ENCODE measurements at regions not wholly inside any gene's neighbourhood (a gene's known extent, or its start where the extent isn't known, plus 50 kb on each side); places are given as distances from the start of the nearest gene placed in this dataset.

DNA sequence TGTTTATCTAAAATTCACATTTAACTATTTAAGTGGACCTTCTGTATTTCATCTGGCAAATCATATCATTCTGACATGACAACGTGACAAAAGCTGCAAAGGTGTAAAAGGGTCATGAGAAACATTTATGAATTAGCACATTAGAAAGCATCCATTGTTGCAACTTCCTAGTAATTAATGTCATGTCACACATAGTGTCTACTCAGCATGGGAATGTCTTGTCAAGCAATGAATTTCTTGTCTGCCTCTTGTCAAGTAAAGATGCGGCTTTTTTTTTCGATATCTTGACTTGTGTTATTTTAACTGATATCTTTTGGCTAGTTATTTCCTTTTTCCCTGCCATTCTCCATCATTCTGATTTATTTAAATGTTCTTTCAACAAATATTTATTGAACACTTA is 463.5 kb upstream of the CXorf51B start:
- no peak for DNase-seq (ENCODE audit: low read depth, low spot score)

DNA sequence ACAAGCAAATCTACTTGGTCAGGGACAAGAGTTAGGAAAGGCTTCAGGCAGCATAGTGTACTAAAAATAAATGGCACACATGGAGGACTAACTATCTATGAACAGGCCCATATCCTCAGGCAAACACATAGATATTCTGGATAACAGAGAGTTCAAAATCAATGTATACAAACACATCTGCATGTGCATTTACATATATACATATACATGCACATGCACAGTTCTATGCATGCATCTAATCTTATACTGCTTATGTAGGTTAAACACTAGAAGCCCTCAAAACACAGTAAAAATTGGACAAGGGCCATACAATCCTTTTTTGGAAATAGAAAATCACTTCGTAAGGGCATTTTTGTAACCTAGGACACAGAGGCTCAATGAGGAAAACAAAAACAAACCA is 458.0 kb upstream of the CXorf51B start:
- in situ Hi-C loops (cut with HindIII; ENCODE audit: low pct_unique_long_range_greater_than_20kb, low sequenced_read_pairs) = no loop called here
- no peak for DNase-seq (ENCODE audit: low read depth, low spot score)

More for the DNA sequence above, 463.5 kb upstream of the CXorf51B start:
- in situ Hi-C loops (cut with HindIII; ENCODE audit: low pct_unique_long_range_greater_than_20kb, low sequenced_read_pairs) = no loop called here

DNA sequence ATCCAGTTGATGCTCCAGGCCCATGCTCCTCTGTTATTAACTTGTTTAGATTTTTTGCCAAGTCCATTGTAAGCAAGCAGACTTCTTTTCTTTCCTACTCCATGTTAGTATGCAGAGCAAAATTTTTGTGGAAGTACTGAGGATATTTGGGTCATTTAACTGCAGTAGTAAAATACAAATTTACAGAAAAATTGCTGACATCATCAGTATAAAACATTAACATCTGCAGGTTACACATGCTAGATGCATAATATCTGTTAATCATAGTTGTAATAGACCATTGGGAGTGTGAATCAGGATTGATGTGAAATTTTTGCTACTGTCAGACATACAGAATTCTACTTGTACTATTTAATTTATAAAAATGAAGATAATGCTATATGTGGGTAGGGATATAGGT is 454.1 kb upstream of the CXorf51B start:
- in situ Hi-C loops (cut with HindIII; ENCODE audit: low pct_unique_long_range_greater_than_20kb, low sequenced_read_pairs) = no loop called here
- no peak for DNase-seq (ENCODE audit: low read depth, low spot score)

DNA sequence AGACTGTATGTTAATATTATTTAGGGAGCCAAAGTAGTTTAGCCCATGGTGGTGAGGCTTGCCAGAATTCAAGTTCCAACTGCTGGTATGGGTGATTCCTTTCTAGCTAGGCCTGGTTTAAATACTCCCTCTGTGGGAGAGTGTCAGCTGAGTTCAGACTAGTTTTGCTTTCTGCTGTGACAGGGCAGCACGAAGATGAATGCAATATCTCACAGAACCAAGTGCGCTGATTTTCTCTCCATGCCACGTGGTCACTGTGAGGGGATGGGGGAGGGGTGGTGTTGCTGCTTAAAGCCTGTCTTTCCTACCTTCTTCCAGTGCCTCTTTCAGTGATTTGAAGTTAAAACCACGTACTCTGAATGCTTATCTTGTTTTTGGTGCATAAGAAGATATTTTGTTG is 445.7 kb upstream of the CXorf51B start:
- in situ Hi-C loops (cut with HindIII; ENCODE audit: low pct_unique_long_range_greater_than_20kb, low sequenced_read_pairs) = no loop called here
- DNase-seq (ENCODE audit: low read depth, low spot score) = no peak

DNA sequence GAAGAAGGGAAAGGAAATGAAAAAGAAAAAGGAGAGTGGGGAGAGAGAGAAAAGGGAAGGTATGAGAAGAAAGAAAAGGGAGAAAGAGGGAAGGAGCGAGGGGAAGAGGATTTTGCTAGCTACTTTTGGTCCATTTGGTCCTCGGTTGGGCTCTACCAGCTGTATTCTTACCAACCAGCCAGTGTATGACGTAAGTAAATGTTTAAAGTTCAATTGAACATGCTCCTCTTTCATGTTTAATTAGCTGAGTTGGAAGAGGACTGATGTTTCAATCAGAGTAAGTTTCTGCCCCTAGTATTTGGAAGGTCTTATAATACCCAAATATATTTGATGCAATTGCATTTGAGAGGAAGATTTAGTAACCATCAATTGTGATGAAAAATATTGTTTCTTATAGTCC is 424.0 kb upstream of the CXorf51B start:
- in situ Hi-C loops (cut with HindIII; ENCODE audit: low pct_unique_long_range_greater_than_20kb, low sequenced_read_pairs) = no loop called here

DNA sequence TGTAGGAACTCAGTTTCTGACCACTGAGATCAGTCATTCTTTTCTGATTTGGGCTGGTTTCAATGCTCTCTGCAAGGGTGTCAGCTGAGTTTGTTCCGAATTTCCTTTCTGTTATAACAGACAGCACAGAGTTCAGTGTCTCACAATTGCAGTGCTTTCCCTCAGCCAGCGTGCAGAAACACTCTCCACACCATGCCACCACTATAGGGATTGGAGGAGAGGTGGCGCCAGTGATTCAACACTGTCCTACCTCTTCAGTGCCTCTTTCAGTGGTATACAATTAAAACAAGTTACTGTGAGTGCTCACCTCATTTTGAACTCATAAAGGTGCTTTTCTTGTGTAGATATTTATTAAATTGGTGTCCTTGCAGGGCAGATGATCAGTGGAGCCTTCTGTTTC is 413.2 kb upstream of the CXorf51B start:
- in situ Hi-C loops (cut with HindIII; ENCODE audit: low pct_unique_long_range_greater_than_20kb, low sequenced_read_pairs) = no loop called here
- DNase-seq (ENCODE audit: low read depth, low spot score) = no peak

More for the DNA sequence above, 424.0 kb upstream of the CXorf51B start:
- no peak for DNase-seq (ENCODE audit: low read depth, low spot score)

DNA sequence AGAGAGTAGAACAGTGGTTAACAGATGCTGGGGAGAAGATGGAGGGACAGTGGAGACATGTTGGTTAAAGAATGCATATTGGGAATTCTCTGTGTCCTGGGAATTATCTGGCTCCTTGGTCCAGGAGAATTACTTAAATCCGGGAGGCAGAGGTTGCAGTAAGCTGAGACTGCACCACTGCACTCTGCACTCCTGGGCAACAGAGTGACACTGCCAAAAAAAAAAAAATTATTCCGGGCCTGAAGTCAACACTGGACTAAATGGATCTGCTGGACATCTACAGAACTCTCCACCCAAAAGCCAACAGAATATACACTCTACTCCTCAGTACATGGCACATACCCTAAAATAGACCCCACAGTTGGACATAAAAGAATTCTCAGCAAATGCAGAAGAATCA is 400.0 kb upstream of the CXorf51B start:
- in situ Hi-C loops (cut with HindIII; ENCODE audit: low pct_unique_long_range_greater_than_20kb, low sequenced_read_pairs) = no loop called here
- no peak for DNase-seq (ENCODE audit: low read depth, low spot score)

DNA sequence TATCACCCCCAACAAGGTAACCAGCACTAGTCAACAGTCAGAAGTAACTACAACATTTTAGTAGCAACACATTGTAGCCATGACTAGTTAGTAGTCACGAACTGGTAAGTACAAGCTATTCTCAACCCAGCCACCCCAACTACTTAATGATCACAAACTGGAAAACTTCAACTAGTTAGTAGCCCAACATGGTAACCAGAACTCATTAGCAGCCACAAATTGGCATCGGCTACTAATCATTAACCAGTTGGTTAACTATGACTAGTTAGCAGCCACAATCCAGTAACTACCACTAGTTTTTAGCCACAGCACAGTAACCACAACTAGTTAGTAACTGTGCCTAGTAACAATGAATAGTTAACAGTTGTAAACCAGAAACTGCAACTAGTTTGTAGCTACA is 385.1 kb upstream of the CXorf51B start:
- in situ Hi-C loops (cut with HindIII; ENCODE audit: low pct_unique_long_range_greater_than_20kb, low sequenced_read_pairs) = no loop called here
- no peak for DNase-seq (ENCODE audit: low read depth, low spot score)

DNA sequence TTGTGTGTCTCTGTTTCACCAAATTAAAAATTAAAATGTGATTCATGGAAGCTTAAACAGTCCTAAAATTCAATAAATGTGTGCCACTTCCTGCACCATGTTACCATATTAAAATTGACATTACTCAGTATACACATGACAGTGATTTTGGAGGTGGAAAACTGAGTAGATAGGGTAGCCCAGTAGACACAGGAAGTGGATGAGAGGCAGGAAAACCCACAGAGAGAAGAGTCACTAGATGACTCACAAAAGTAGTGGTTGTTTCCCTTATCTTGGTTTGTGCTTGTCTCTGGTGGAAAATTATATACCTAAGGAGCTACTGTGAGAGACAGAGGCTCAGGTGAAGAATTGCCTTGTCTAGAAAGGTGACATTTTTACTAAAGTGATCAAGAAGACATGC is 375.8 kb upstream of the CXorf51B start:
- in situ Hi-C loops (cut with HindIII; ENCODE audit: low pct_unique_long_range_greater_than_20kb, low sequenced_read_pairs) = no loop called here
- no peak for DNase-seq (ENCODE audit: low read depth, low spot score)

DNA sequence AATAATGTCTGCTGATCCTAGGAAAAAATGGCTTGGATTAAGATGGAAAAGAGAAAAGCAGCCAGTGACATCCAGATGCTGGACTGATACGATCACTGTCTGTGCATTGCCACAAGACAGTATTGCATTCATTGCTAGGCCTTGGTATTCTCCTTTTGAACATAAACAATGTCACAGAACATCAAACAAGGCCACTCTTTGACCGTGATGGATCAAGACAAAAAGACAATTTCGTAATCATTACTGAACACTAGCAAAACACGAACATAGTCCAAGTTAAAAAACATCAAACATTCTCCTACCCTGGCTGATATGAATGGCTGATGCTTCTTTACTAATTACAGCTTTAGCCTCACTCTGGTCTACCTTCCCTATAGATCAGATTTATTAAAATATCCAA is 374.1 kb upstream of the CXorf51B start:
- in situ Hi-C loops (cut with HindIII; ENCODE audit: low pct_unique_long_range_greater_than_20kb, low sequenced_read_pairs) = no loop called here
- DNase-seq (ENCODE audit: low read depth, low spot score) = no peak

DNA sequence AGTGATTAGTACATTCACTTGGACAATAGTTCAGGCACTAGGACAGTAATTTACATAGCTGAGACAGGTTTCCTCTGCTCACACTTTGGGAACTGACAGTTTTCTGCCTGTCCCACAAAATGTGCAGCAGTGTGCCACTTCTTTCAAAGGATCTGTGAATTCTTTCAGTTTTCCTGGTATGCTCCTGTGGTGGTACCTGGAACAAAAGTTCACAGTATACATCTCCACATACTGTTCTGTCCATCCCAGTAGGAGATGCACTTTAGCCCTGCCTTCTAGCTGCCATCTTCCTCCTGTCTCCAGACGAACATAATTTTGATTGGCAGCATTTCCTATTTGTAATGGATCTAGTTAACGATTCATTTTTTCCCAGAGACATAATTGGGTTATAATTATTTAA is 360.8 kb upstream of the CXorf51B start:
- DNase-seq (ENCODE audit: low read depth, low spot score) = no peak
- in situ Hi-C loops (cut with HindIII; ENCODE audit: low pct_unique_long_range_greater_than_20kb, low sequenced_read_pairs) = no loop called here

DNA sequence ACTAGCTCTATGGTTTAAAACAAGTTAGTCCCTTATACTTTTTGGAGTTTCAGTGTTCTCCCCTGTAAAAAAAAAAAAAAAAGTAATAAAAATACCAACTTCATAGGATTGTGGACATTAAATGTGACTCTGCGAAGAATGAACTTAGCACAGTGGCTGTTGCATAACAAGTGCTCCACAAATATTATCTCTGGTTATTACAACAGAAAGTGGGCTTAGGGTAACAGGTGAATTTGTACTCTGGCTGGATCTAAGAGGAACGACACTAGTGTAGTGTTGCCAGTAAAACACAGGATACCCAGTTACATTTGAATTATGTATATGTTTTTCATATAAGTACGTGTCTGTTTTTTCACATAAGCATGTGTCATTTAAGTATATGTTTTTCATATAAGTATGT is 360.3 kb upstream of the CXorf51B start:
- in situ Hi-C loops (cut with HindIII; ENCODE audit: low pct_unique_long_range_greater_than_20kb, low sequenced_read_pairs) = no loop called here
- no peak for DNase-seq (ENCODE audit: low read depth, low spot score)

DNA sequence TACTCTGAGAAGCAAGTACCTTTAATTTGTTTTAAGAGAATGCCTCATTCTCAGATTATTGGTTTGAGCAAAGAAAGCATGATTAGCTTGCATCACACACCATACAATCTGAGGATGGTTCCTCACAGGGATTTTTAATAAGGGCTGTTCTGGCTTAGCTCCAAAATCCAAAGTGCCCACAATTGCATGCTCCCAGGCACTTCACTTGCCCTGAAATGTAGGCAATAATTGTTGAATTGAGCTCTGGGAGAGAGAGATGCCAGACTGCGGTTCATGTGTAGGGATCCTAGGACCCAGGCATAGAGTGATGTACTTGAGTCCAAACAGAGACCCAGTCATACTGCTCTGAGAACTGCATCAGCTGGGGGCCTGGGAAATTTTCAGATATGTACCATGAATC is 358.4 kb upstream of the CXorf51B start:
- no peak for DNase-seq (ENCODE audit: low read depth, low spot score)
- in situ Hi-C loops (cut with HindIII; ENCODE audit: low pct_unique_long_range_greater_than_20kb, low sequenced_read_pairs) = no loop called here

DNA sequence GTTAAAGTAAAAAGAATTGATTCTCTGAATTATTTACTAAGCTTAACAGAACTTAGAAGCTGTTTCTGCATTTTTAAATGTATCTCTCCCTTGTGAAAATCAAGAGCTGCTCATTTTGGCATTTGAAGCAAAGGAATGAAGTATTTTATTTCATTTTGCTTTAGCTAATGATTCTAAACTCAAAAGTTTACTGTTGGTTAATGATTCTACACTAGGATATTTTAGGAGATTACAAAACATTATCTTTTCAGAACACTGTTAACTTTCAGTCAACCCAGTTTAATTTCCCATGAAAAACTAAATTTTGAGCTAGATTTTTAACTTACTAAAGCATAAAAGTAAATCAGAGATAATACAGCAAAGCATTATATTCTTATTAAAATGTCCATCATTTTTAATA is 355.2 kb upstream of the CXorf51B start:
- DNase-seq (ENCODE audit: low read depth, low spot score) = no peak
- in situ Hi-C loops (cut with HindIII; ENCODE audit: low pct_unique_long_range_greater_than_20kb, low sequenced_read_pairs) = no loop called here

DNA sequence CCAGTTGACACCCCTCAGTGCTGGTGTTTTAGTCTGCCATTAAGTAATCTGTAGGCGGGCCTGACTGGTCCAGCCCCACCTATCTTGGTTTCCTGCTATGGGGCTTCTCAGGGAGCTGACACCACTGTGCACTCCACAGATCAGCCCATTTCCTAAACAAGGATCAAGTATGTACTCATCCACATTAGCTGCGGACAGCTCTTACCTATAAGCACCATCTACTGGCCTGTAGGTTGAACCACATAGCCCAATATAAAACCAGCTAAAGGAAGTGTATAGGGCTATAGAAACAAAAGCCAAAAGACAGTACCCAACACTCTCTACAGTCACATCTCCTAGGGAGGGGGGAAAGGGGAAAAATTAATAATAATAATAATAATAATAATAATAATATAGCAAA is 353.5 kb upstream of the CXorf51B start:
- no peak for DNase-seq (ENCODE audit: low read depth, low spot score)

DNA sequence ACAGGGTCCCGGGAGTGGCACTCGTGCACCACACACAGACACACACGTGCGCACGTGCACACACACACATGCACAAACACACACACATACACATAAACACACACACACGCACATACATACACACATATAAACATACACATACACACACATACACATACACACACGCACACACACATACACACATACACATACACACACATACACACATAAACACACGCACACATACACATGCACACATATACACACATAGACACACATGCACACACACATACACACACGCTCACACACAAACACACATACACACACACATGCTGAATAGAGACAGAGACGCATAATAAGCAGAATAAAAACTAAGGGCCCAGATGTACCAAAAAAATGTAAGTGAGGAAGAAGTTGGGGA is 332.2 kb upstream of the CXorf51B start:
- DNase-seq (ENCODE audit: low read depth, low spot score) = no peak
- in situ Hi-C loops (cut with HindIII; ENCODE audit: low pct_unique_long_range_greater_than_20kb, low sequenced_read_pairs) = no loop called here

More for the DNA sequence above, 353.5 kb upstream of the CXorf51B start:
- in situ Hi-C loops (cut with HindIII; ENCODE audit: low pct_unique_long_range_greater_than_20kb, low sequenced_read_pairs) = no loop called here

DNA sequence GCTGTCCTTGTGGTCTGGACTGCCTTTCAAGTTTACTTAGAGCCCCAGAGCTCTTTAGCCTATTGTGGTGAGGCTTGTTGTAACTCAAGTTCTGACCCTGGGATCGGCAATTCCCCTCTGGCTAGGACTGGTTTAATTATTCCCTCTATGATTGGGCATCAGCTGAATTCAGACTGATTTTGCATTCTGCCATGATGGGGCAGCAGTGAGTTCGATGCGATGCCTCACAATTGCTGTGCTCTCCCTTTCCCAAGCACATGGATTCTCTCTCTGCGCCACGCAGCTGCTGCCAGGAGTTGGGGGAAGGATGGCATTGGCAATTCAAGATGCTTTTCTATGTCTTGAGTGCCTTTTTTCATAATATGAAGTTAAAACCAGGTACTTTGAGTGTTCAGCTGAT is 327.8 kb upstream of the CXorf51B start:
- in situ Hi-C loops (cut with HindIII; ENCODE audit: low pct_unique_long_range_greater_than_20kb, low sequenced_read_pairs) = no loop called here
- peak; percentile 35 for DNase-seq (ENCODE audit: low read depth, low spot score)

Measured in SK-MEL-5 (cell line).